Psoas muscle (tissue), 7 donors: ENCODE measurements at regions not wholly inside any gene's neighbourhood (a gene's known extent, or its start where the extent isn't known, plus 50 kb on each side); places are given as distances from the start of the nearest gene placed in this dataset.
"Not testable (repeated sequence)": the region's sequence is repeated elsewhere in the genome, so short reads cannot be mapped to it uniquely, and the experiment has no call there.

Source experiments
- ATAC-seq, 4 donors: fragments of 200-7000 bp; cut with Tn5 transposase; one replicate each; pipeline ENCODE4 v1.9.1; 2020; ENCODE audit warnings: moderate library complexity in 3 of 4, mild to moderate bottlenecking in 2 of 4
- DNase-seq, 2 donors: peaks; one replicate each; pipeline ENCODE4 v3.0.0-alpha.2; 2020
- H3K27ac ChIP-seq: fragments of 200-600 bp; one replicate; pipeline ENCODE4 v1.8.0; 2022
- H3K27me3 ChIP-seq, 3 donors: fragments of 200-600 bp in 1 of 3; one replicate each; pipeline versions ENCODE4 v1.6.1 to v1.8.0; 2013 to 2022; ENCODE audit warnings: low read length in 2 of 3, mild to moderate bottlenecking in 2 of 3, moderate library complexity in 1 of 3; ENCODE audit not compliant: insufficient read depth in 3 of 3
- H3K36me3 ChIP-seq, 2 donors: fragments of 200-600 bp in 1 of 2; one replicate each; pipeline versions ENCODE4 v1.6.1 to v1.8.0; 2013 to 2022; ENCODE audit warnings: low read depth in 1 of 2, mild to moderate bottlenecking in 1 of 2, moderate library complexity in 1 of 2; ENCODE audit not compliant: insufficient read depth in 1 of 2
- H3K4me1 ChIP-seq: fragments of 200-600 bp; one replicate; pipeline ENCODE4 v1.8.0; 2022
- H3K4me3 ChIP-seq: fragments of 200-600 bp; one replicate; pipeline ENCODE4 v1.8.0; 2022; ENCODE audit warnings: mild to moderate bottlenecking
- H3K9me3 ChIP-seq: fragments of 200-600 bp; one replicate; pipeline ENCODE4 v1.8.0; 2022
- CTCF ChIP-seq: fragments of 200-600 bp; IDR thresholded peaks from one replicate; pipeline ENCODE4 v1.8.0; 2022; ENCODE audit warnings: antibody characterized with exemption
- WGBS, 3 donors: extraction: QIAGEN DNeasy Blood & Tissue Kit; methylation state at CpG; one replicate each; pipeline versions ENCODE4 v1.1.6 to v1.1.7; 2013; 5-methylcytosine and 5-hydroxymethylcytosine counted together
- intact Hi-C, 2 donors: fragments of 100-400 bp; cut with DNase I; formaldehyde crosslinking; loops; one replicate each; pipeline versions ENCODE4 v1.11.0 to v1.14.2; 2022
- donor health status: healthy with polysubstance abuse.
- donor health status: DM: no; HTN: no; CAD: no; lungs with moderate emphysema.
- donor health status: Bipolar disorder and iron deficiency.
- donor health status: healthy.
- donor health status: DM: yes; HTN: yes; CAD: no.
- donor health status: DM: no; HTN: no; CAD: no.
- donor health status: DM: yes; HTN: yes; CAD: no.

GRCh38 chr11:26936109-26936508 lies 57.8 kb upstream of the FIBIN start:
- H3K27me3 ChIP-seq = no peaks in the 10 kb centered on the region
- WGBS, 3 donors = 62 to 74% (median 71%) methylated on average over 3 of the region's 3 CpGs
- H3K36me3 ChIP-seq = no peaks in the 10 kb centered on the region
- H3K4me3 ChIP-seq = no peak overlapping the region
- no peaks in the 10 kb centered on the region for H3K4me1 ChIP-seq
- intact Hi-C loops = no loop called here
- no peaks in the 10 kb centered on the region for H3K9me3 ChIP-seq
- ATAC-seq (no peak), DNase-seq (no peak)
- H3K27ac ChIP-seq = no peak overlapping the region
- TF ChIP-seq CTCF = no peak

GRCh38 chr11:26937386-26937785 lies 56.5 kb upstream of the FIBIN start:
- Histone ChIP-seq H3K4me1 (no peaks in the 10 kb centered on the region), H3K27me3 (no peaks in the 10 kb centered on the region), H3K36me3 (no peaks in the 10 kb centered on the region), H3K9me3 (no peaks in the 10 kb centered on the region), H3K27ac (no peak overlapping the region), H3K4me3 (no peak overlapping the region)
- ATAC-seq = no peak
- intact Hi-C loops = no loop called here
- no peak for TF ChIP-seq CTCF
- no peak for DNase-seq

GRCh38 chr11:26940501-26940900 lies 53.4 kb upstream of the FIBIN start:
- H3K4me1 ChIP-seq, ATAC-seq, H3K27ac ChIP-seq, H3K9me3 ChIP-seq, H3K4me3 ChIP-seq, H3K36me3 ChIP-seq, DNase-seq, intact Hi-C loops, H3K27me3 ChIP-seq: not testable (repeated sequence)
- WGBS, 3 donors = 61 to 74% (median 70%) methylated on average over 2 of the region's 2 CpGs

DNA sequence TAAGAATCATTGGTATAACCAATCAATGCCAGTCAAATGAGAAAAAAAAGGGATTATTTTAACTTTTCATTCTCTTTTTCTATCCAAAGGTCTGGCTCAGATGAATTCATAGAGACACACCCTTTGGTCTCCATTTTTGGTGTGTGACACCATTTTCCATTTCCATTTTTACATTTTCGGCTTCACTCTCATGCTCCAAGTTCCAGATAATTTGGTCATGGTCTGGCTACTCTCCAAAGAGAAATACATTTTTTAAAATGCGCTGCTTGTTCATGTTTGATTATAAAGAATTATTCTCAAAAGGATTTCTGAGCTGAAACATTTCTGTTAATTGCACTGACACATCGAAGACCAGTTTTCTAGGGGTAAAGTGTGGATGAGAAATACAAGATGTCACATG lies 51.6 kb upstream of the FIBIN start:
- Histone ChIP-seq H3K27ac (no peak overlapping the region), H3K9me3 (no peaks in the 10 kb centered on the region), H3K4me1 (no peaks in the 10 kb centered on the region), H3K4me3 (no peak overlapping the region), H3K36me3 (no peaks in the 10 kb centered on the region), H3K27me3 (no peaks in the 10 kb centered on the region)
- ATAC-seq = no peak
- 63 to 72% (median 63%) methylated on average over 3 of the region's 3 CpGs for WGBS, 3 donors
- intact Hi-C loops = no loop called here
- no peak for TF ChIP-seq CTCF
- no peak for DNase-seq

GRCh38 chr11:26943636-26944035 lies 50.3 kb upstream of the FIBIN start:
- intact Hi-C loops = no loop called here
- H3K36me3 ChIP-seq = no peaks in the 10 kb centered on the region
- no peaks in the 10 kb centered on the region for H3K4me1 ChIP-seq
- H3K4me3 ChIP-seq = no peak overlapping the region
- DNase-seq (no peak), ATAC-seq (no peak)
- 87 to 91% (median 90%) methylated on average over 3 of the region's 3 CpGs for WGBS, 3 donors
- TF ChIP-seq CTCF = no peak
- no peak overlapping the region for H3K27ac ChIP-seq
- H3K27me3 ChIP-seq = no peaks in the 10 kb centered on the region
- H3K9me3 ChIP-seq = no peaks in the 10 kb centered on the region
